Endometrial microvascular endothelial cells (primary cell): ENCODE measurements at regions not wholly inside any gene's neighbourhood (a gene's known extent, or its start where the extent isn't known, plus 50 kb on each side); places are given as distances from the start of the nearest gene placed in this dataset.
"Not testable (repeated sequence)": the region's sequence is repeated elsewhere in the genome, so short reads cannot be mapped to it uniquely, and the experiment has no call there.

ENCODE experiments used
- in situ Hi-C: cut with HindIII; loops from 2 replicates; pipeline ENCODE4 v1.10.0; 2017; ENCODE audit warnings: low sequenced_read_pairs, low pct_unique_long_range_greater_than_20kb; ENCODE audit errors: inconsistent ontology term

DNA sequence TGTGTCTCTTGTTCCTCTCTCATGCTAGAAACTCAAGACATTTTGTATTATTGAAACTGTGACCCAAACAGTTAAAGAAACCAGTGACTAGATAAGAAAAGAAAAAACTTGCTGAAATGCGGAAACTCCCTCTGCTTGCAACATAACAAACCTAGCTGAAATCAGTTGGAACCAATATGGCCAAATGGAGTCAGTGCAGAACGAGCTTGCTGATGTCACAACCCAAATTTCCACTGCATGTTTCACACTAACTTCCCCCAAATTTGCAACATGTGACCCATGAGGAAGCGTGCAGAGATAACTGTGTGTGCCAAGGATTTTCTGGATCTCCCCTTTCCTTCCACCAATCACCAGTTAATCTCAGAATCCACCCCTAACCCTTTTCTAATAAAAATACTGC lies 208.0 kb downstream of the DLEU7 start:
- in situ Hi-C loops, result no loop called here

DNA sequence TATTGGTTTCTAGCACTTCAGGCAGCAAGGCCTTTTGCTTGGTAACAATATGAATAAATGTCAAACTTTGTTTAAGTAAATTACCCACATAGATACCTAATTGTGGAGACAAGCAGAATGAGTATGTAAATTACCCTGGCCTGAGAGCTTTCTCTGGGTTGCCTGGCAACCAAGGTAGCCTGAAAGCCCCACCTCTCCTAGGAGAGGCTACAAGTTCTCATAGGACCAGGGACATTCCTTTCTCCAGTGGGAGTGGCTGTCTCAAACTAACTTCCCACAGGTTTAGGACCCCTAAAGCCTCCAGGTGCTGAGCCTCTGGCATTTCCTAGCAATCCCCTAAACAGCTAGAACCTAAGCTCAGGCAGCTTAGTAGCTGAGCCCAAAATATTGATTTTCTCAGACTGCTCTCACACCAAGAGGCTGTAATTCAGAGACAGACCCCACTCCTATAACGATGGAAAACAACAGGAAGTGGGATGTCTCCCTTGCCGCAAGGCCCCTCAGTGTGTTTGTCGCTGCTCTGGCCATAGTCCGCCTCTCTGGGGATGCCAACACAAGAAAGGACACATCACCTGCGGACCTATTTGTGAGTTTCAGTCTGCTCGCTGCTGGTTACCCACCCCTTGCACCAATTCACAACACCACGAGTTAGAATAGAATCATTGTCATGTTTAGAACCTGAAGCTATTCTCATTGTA lies 207.3 kb downstream of the DLEU7 start:
- in situ Hi-C loops, result no loop called here

DNA sequence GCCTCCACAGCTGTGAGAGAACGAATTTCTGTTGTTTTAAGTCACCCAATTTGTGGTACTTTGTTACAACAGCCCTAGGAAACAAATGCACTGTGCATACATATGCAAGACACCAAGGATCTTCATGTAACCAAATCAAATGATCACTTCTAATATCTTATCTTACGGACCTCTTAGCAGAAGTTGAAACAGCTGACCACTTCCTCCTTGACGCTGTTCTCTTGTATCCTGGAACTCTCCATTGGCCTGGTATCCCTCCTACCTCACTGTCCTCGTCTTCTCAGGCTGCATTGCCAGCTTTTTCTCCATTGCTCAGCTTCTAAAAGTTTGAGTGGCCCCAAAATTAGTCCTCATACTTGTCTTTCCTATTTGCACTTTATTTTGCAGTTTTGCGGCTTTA lies 200.4 kb downstream of the DLEU7 start:
- in situ Hi-C loops, result no loop called here

DNA sequence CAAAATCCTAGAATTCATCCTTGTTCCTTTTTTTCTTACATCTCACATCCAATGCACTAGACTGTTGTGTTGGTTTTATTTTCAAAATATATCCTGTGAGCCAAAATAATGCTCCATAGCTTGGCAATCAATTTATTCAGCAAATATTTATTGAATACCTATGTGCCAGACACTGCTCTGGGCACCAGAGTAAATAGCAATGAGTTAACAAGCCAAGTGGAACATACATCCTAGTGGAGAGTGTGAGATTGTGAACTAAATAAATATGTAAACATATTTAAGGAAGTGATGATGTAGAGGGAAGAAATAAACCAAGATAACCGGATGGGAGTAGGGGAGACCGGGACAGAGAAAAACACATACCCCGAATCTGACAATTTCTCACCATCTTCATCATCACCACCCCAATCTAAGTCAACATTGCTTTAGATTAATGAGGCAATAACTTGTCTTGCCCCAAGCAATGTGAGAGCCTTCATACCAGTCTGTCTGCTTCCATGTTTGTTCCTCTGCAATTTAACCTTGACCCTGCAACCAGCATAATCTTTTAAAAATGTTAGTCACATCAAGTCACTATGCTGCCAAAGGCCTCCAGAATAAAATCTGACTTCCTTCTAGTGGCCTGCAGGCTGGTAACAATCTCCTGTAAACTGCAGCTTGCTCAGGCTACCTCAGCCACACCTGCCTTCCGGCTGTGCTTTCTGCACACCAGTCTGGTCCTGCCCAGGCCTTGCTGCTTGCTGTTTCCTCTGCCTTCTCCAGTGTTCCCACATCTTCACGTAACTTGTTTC lies 199.2 kb downstream of the DLEU7 start:
- in situ Hi-C loops, result no loop called here

DNA sequence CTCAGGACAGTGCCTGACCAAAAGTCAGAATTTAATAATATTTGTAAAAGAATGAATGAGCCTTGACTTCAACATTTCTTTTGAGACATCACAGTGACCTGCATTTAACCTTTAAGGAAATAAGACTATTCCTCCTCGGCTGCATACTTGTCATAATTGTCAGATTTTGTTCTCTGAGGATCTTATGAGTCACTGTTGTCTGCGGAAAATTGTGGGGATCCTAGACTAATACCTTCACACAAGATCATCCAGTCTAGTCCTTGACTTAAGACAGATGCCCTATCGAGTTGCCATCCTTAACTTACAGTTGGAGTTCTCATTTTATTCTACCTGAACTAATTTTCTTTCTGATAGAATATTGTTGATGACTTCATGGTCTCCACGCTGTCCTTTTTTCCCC lies 198.4 kb downstream of the DLEU7 start:
- in situ Hi-C loops, result no loop called here

DNA sequence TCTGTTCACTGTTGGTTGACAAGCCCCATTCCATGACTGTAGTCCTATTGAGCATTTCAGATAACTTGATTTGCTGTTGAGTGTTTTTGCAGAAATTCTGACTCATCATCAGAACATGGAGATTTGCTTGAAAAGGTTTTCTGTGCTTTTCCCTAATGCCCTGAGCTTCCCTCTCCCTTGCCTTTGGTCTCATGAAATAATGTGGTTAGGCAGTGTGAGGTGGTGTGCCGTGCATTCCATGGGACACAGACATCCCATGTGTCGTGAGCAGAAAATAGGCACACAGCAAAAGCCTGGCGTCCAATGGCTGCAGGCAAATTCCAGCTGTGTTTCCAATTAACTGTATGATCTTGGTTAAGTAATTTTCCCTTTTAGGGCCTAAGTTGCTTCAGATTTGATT lies 197.4 kb downstream of the DLEU7 start:
- in situ Hi-C loops, result no loop called here

DNA sequence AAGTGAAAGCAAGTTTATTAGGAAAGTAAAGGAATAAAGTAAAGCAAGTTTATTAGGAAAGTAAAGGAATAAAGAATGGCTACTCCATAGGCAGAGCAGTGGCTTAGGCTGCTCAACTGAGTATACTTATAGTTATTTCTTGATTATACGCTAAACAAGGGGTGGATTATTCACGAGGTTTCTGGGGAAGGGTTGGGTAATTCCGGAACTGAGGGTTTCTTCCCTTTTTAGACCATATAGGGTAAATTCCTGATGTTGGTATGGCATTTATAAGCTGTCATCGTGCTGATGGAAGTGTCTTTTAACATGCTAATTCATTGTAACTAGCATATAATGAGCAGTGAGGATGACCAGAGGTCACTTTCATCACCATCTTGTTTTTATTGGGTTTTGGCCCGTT lies 194.3 kb downstream of the DLEU7 start:
- in situ Hi-C loops, result no loop called here

DNA sequence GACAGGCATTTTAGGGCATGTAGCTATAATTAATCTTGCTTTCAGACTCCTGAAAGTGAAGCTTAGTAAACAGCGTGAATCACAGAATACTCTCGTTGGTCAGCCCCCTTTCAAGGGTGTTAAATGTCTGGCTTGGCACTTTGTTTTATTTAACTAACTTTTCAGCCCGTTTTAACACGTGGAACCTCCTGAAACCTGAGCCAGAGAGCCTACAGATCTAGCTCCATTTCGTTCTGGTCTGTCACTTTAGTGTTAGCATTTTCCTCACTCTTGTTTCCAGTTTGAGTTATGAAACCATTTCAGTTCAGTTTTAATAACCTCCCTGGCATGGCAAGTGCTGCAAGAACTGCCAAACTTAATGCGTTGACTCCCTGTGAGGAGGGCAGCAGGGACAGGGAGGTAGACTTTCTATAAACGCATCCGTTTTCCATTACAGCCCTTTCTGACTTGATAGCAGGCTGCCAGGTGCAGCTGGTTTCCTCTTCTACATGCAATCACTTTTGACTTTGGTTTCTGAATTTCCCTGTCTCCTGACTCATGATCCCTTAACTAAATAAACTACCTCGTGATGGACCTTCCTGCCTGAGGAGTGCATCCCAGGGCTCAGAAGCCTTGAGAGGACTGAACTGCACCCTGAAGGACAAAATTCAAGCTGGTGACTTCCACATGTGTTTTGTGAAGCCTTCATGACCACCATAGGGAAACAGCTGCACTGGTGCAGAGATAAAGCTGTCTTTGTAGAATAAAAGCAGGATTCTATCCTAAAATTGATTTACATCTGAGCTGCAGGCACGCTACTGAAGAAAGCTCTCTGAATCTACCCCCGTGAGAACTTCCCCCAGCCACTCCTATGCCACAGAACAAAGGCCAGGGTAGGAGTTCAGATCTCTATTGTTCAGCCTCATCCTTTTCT lies 192.6 kb downstream of the DLEU7 start:
- in situ Hi-C loops, result no loop called here

DNA sequence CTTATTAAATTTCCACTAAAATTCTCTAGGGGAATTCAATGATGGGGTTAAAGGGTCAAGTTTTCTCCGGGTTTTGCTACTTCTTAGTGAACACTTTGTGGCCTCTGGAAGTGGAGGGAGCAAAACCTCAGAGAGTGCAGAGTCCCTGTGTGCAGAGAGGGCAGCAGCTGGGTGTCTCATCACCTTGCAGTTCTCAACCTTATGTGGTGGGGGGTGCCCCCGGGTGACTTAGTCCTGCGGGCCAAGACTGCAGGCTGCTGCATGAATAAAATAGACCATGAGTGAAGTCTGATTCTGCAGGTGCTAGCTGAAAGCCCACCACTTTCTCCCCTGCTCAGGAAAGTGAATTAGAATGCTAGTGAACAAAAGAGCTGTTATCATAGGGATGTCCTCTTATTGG lies 191.6 kb downstream of the DLEU7 start:
- in situ Hi-C loops, result no loop called here

DNA sequence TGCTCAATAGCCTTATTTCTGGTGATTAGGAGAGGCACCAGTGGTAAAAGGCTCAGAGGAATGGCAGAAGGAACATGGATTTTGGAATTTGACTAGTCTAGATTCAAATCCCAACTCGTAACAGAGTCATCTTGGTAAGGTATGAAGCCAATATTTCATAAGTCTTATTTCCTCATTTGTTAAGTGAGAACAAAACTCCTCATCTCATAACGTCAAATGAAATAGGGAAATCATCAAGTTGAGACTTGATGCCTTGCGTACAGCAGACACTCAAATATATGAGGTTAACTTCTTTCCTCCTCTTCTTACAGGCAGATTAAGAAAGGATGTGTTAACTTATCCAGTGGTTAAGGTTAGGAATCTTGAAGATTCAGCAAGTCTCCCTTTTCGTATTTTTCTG lies 189.2 kb downstream of the DLEU7 start:
- in situ Hi-C loops, result no loop called here

DNA sequence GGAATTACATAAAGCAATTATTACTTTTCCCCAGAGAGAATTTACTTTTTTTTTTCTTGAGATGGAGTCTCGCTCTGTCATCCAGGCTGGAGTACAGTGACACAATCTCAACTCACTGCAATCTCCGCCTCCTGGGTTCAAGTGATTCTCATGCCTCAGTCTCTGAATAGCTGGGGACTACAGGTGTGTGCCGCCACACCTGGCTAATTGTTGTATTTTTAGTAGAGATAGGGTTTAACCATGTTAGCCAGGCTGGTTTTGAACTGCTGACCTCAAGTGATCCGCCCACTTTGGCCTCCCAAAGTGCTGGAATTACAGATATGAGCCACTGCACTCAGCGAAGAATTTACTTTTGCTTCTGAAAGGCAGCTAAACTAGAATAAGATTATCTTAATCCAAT lies 181.6 kb downstream of the DLEU7 start:
- in situ Hi-C loops, result not testable (repeated sequence)

DNA sequence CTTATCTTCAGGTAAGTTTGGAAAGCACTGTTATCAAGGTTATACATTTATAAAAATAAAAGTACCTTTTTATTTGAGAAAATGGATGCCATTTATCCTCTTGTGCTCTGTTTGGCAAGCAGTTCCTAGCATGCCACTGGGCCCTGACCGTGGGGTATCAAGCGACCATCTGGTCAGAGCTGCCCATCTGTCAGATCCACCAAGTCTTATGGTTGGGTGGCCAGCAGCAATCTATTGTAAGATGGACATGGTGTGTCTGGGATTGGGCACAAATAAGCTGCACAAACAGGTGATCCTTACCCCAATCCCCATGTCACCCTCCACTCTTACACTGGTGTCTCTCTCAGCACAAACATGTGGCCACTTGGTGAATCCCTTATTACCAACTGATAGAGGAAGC lies 178.5 kb downstream of the DLEU7 start:
- in situ Hi-C loops, result no loop called here

DNA sequence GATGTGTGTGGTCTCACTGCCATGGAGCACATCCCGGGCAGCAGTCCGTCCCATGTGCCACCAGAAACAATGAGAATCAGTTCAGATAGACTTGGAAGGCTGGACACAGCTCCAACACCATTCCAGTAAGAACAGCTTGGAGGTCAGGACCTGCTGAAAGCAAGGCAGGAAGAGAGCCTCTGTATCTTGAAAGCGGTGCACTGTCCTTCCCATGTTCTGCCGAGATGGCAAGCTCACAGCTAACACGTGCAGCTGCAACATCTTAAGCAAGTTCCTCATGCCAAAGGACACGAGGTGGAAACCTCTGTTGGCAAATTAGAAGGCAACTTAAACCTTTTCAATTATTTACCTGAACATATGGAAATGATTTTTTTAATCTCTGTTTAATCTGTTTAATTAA lies 175.4 kb downstream of the DLEU7 start:
- in situ Hi-C loops, result no loop called here

DNA sequence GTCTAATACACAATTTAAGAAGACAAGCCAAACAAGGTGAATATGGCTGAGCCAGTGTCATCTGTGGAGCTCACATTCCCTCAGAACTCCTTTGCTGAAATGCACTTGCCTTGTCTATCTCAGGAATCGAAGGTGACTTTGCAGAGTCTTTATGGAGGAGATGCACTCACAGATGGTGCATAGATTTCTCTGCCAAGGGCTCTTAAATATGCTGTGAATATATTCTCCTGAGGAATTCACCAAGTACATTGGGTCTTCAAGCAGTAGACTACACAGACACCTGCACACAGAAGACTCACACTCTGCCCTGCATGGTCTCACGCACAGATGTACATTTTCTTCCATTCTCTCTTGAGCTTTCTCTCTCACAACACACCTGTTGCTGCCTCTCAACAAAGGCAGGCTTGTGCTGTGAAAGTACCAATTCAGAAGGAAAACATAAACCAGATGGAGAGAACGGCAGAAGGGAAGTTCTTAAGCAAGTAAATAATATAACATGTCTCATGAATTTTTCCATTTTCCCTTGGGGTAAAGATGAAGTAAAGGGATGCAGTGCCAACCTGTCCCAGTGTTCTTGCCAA lies 174.7 kb downstream of the DLEU7 start:
- in situ Hi-C loops, result no loop called here

DNA sequence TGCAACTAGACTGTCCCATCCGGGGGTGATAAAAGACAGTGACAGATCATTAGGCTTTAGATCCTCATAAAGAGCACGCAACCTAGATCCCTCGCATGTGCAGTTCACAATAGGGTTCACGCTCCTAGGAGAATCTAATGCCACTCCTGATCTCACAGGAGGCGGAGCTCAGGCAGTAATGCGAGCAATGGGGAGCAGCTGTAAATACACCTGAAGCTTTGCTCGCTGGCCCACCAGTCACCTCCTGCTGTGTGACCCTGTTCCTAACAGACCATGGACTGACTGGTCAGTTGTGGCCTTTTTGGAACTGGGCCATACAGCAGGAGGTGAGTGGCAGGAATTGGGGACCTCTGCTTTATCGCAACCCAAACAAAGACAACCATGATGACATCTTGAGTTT lies 173.2 kb downstream of the DLEU7 start:
- in situ Hi-C loops, result no loop called here

DNA sequence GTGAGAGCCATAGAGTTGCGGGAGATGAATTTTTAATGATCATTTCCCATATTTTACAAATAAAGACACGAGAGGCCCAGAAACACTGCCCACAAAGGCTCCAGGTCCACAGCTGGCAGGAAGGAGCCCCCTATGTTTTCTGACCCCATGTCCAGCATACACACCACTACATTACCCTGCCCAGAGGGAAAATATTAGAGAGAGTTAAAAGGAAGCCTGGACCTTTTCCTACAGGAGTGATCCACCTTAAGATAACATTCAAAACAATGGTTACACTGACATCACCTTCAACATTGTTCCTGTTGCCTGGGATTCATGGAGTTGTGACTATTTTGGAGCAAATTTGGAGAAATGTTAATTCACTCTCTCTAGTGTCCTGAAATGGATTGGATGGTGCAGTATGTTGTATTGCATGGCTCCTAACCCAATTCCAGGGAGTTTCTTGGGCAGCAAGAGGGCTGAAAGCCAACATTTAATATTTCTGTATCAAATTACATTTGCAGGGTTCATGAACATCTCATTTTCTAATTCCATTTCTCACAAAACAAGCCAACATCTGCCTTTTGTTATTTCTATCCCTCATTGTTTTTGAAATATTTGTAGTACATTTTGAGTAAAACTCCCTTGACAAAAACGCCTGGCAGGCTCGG lies 172.5 kb downstream of the DLEU7 start:
- in situ Hi-C loops, result no loop called here

DNA sequence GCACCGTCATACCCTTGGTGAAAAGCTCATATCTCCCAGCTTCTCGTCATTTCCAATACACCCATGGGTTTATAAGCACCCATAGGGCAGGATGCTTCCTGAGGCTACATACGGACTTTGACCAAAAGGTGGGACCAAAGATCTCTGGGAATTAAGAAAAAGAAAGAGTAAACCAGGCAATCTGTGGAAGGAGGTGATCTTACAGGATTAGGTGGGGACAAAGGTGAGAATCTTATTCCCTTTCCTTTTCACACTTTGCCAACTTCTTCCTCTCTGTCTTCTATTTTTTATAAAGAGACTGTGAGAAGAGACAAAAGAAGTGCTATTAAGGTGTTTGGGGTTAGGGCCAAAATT lies 172.0 kb downstream of the DLEU7 start:
- in situ Hi-C loops, result no loop called here

DNA sequence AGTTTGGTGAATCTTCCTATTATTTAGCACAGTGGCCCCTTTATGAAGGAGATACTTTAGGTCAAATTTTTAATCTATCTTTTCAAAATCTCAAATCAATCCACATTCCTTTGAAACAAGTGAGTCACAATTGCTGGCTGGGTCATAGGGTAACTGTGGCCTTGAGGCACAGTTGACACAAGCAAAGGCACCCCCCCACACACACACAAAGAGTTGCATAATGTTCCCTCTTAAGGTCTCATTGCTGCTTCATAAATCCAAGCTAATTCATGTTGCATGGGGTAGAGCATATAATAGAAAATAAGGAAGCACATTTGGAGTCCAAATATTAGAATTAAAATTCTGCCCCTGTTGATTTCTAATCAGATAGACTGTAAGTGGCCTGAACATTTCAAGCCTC lies 171.5 kb downstream of the DLEU7 start:
- in situ Hi-C loops, result no loop called here

DNA sequence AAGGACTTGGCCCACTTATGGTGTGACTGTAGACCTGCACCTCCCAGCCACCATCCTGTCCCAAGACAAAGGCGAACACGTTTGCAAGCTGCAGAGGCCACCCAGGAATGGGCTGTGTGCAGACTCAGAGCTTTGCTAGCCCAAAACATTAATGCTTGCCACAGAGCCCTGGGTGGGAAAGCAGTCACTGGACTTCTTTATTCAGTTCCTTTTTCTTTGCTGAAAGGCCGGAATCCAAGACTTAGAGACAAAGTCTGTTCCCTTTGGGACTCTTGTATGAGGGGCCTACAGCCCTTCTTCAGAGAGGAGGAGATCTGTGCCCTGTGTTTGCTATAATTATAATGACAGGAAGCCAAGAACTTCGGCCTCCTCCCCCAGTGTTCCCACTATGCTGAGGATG lies 167.8 kb downstream of the DLEU7 start:
- in situ Hi-C loops, result no loop called here
